ENCODE measurements at regions not wholly inside any gene's neighbourhood (a gene's known extent, or its start where the extent isn't known, plus 50 kb on each side); places are given as distances from the start of the nearest gene placed in this dataset.

DNA sequence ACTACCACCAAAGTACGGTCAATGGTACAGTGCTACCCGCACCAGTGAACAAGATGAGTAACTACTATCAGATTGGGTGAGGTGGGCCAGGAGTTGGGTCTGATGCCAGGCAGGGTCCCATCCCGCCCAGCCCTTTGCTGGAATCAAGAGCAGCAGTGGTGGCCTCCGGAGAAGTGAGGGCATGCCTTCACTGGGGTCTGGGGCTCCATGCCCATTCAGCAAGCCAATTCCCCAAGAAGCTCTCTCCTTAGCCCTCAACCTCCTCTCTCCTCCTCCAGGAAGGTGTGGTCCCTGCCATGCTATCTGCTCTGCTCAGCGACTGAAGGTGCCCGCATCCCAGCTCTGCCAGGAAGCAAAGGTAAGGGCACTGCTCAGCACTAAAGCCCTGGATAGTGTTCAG lies 62.7 kb upstream of the CPLX2 start:
- no peak overlapping the region for H3K27ac ChIP-seq (ENCODE audit: insufficient read depth, low read length)
- H3K4me2 ChIP-seq (ENCODE audit: extremely low read depth, insufficient read depth, low read length): no peak overlapping the region
- H3K9me3 ChIP-seq (ENCODE audit: control insufficient read depth, insufficient read depth, low read depth, low read length): no peaks in the 10 kb centered on the region
- TF ChIP-seq EZH2 (IDR thresholded peaks at IDR 0.05; ENCODE audit: low read length, missing control alignments): no peak
- TF ChIP-seq CTCF (conservative IDR thresholded peaks at IDR 0.05 in 1 of 2, IDR thresholded peaks at IDR 0.05 in 1 of 2; ENCODE audit: low read depth in 1 of 2, low read length in 2 of 2): no peak
- H3K9ac ChIP-seq (ENCODE audit: insufficient read depth, low read length): no peak overlapping the region
- no peaks in the 10 kb centered on the region for H3K79me2 ChIP-seq (ENCODE audit: control insufficient read depth, insufficient read depth, low read length)
- no peaks in the 10 kb centered on the region for H3K27me3 ChIP-seq (ENCODE audit: control insufficient read depth, insufficient read depth, low read length)
- H3K4me1 ChIP-seq (ENCODE audit: control insufficient read depth, extremely low read depth, insufficient read depth, low read length): peaks cover 4% of the 10 kb centered on the region
- no peak for DNase-seq (ENCODE audit: low read depth in 2 of 2)
- no peak overlapping the region for H3K4me3 ChIP-seq (replicated peaks in 1 of 4; ENCODE audit: control extremely low read depth in 1 of 4, insufficient read depth in 1 of 4, low read depth in 3 of 4, low read length in 4 of 4)
- H3K36me3 ChIP-seq (ENCODE audit: control insufficient read depth, insufficient read depth, low read length): no peaks in the 10 kb centered on the region
- no peaks in the 10 kb centered on the region for H4K20me1 ChIP-seq (ENCODE audit: control insufficient read depth, extremely low read depth, insufficient read depth, low read length)
- no peak overlapping the region for H2AFZ ChIP-seq (ENCODE audit: low read length)

GRCh38 chr5:175809531-175810121 lies 61.8 kb upstream of the CPLX2 start:
- H3K79me2 ChIP-seq (ENCODE audit: control insufficient read depth, insufficient read depth, low read length): no peaks in the 10 kb centered on the region
- peak; percentile 85 to 88 for DNase-seq (ENCODE audit: low read depth in 2 of 2)
- no peak overlapping the region for H3K4me3 ChIP-seq (replicated peaks in 1 of 4; ENCODE audit: control extremely low read depth in 1 of 4, insufficient read depth in 1 of 4, low read depth in 3 of 4, low read length in 4 of 4)
- no peaks in the 10 kb centered on the region for H3K27me3 ChIP-seq (ENCODE audit: control insufficient read depth, insufficient read depth, low read length)
- no peak overlapping the region for H3K4me2 ChIP-seq (ENCODE audit: extremely low read depth, insufficient read depth, low read length)
- H3K9ac ChIP-seq (ENCODE audit: insufficient read depth, low read length): no peak overlapping the region
- H2AFZ ChIP-seq (ENCODE audit: low read length): no peak overlapping the region
- H3K36me3 ChIP-seq (ENCODE audit: control insufficient read depth, insufficient read depth, low read length): no peaks in the 10 kb centered on the region
- no peak for TF ChIP-seq EZH2 (IDR thresholded peaks at IDR 0.05; ENCODE audit: low read length, missing control alignments)
- no peaks in the 10 kb centered on the region for H3K9me3 ChIP-seq (ENCODE audit: control insufficient read depth, insufficient read depth, low read depth, low read length)
- H3K27ac ChIP-seq (ENCODE audit: insufficient read depth, low read length): no peak overlapping the region
- H3K4me1 ChIP-seq (ENCODE audit: control insufficient read depth, extremely low read depth, insufficient read depth, low read length): peaks cover 7% of the 10 kb centered on the region
- no peaks in the 10 kb centered on the region for H4K20me1 ChIP-seq (ENCODE audit: control insufficient read depth, extremely low read depth, insufficient read depth, low read length)

DNA sequence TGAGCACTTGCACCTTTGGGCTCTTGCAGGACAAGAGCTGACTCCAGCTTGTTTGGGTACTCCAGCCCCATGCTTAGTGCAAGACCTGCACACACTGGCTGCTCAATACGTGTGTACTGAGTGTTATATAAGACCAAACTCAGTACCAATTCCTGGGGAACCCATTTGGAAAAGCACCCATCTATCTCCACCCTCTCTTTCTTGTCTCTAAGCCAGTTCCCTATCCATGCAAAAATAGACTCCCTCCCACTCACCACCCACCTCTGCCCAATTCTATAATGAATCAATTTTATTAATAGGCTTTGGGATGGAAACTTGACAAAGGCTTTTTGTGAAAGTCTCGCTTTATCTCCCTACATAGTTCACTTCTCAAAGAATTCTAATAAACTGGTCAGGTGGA lies 60.9 kb upstream of the CPLX2 start:
- Histone ChIP-seq H3K27me3 (ENCODE audit: control insufficient read depth, insufficient read depth, low read length) (no peaks in the 10 kb centered on the region), H3K9me3 (ENCODE audit: control insufficient read depth, insufficient read depth, low read depth, low read length) (no peaks in the 10 kb centered on the region), H3K4me3 (replicated peaks in 1 of 4; ENCODE audit: control extremely low read depth in 1 of 4, insufficient read depth in 1 of 4, low read depth in 3 of 4, low read length in 4 of 4) (no peak overlapping the region), H3K9ac (ENCODE audit: insufficient read depth, low read length) (no peak overlapping the region), H3K4me1 (ENCODE audit: control insufficient read depth, extremely low read depth, insufficient read depth, low read length) (peaks cover 7% of the 10 kb centered on the region), H2AFZ (ENCODE audit: low read length) (no peak overlapping the region), H3K79me2 (ENCODE audit: control insufficient read depth, insufficient read depth, low read length) (no peaks in the 10 kb centered on the region), H3K36me3 (ENCODE audit: control insufficient read depth, insufficient read depth, low read length) (no peaks in the 10 kb centered on the region), H4K20me1 (ENCODE audit: control insufficient read depth, extremely low read depth, insufficient read depth, low read length) (no peaks in the 10 kb centered on the region), H3K4me2 (ENCODE audit: extremely low read depth, insufficient read depth, low read length) (no peak overlapping the region), H3K27ac (ENCODE audit: insufficient read depth, low read length) (no peak overlapping the region)
- TF ChIP-seq EZH2 (IDR thresholded peaks at IDR 0.05; ENCODE audit: low read length, missing control alignments) (no peak), CTCF (conservative IDR thresholded peaks at IDR 0.05 in 1 of 2, IDR thresholded peaks at IDR 0.05 in 1 of 2; ENCODE audit: low read depth in 1 of 2, low read length in 2 of 2) (no peak)
- DNase-seq (ENCODE audit: low read depth in 2 of 2): no peak

Measured in fibroblast of lung (primary cell).